HCT116 (cell line): ENCODE measurements at regions not wholly inside any gene's neighbourhood (a gene's known extent, or its start where the extent isn't known, plus 50 kb on each side); places are given as distances from the start of the nearest gene placed in this dataset.

Experiments
- ATAC-seq: fragments of 200-7000 bp; cut with Tn5 transposase; 2 replicates; pipeline ENCODE4 v1.9.1; 2020; ENCODE audit warnings: mild to moderate bottlenecking, moderate library complexity
- BruUV-seq: library from RNA; stranded (reverse); fragments of 400-500 nt; replicated peaks from 2 replicates; lab custom pipeline; 2021; lab: Mats Ljungman, UMichigan
- CTCF ChIA-PET: fragments of 300-600 bp; sonication (Branson Sonifier 250); formaldehyde crosslinking; loops from one replicate; lab custom pipeline; 2021; ENCODE audit warnings: antibody characterized with exemption; lab: Charles Lee
- POLR2A ChIA-PET: fragments of 300-600, 350-600 bp; sonication (Branson Sonifier 250); formaldehyde crosslinking; loops from one replicate; lab custom pipeline; 2021; ENCODE audit warnings: antibody characterized with exemption; lab: Charles Lee
- RAD21 ChIA-PET, 2 experiments: fragments of 300-600 bp; sonication (Branson Sonifier 250); formaldehyde crosslinking; loops; one replicate each; lab custom pipeline; 2023; ENCODE audit warnings: low total read pairs in 2 of 2; ENCODE audit not compliant: uncharacterized antibody in 2 of 2, unreplicated experiment in 2 of 2, low non-redundant PET in 1 of 2; lab: Charles Lee
- DNase-seq: peaks from one replicate; pipeline ENCODE4 v3.0.0-alpha.2; 2010; ENCODE audit warnings: low read depth, low spot score
- H2AFZ ChIP-seq: fragments of 200-600 bp; shearing (Covaris generic), sonication (generic); 2 replicates; pipeline ENCODE4 v1.6.1; 2017; ENCODE audit warnings: low read depth, mixed run types, mixed read lengths, antibody characterized with exemption, low read length; ENCODE audit not compliant: poor library complexity, severe bottlenecking
- H3K27ac ChIP-seq: 2 replicates; pipeline ENCODE4 v1.5.1; 2012; ENCODE audit warnings: low read depth, low read length
- H3K27me3 ChIP-seq: fragments of 200-600 bp; sonication (generic); 2 replicates; pipeline ENCODE4 v1.6.1; 2016; ENCODE audit warnings: mixed run types, low read length, mixed read lengths; ENCODE audit not compliant: insufficient read depth
- H3K36me3 ChIP-seq, 2 experiments: fragments of 200-500 bp in 1 of 2; fragments of 200-600 bp in 1 of 2; sonication (Bioruptor generic) in 1 of 2; sonication (generic) in 1 of 2; 2 replicates each; pipeline versions ENCODE4 v1.5.1 to v1.6.1; 2014 to 2016; ENCODE audit warnings: low read length in 2 of 2, inconsistent platforms in 1 of 2, mixed read lengths in 1 of 2, mixed run types in 1 of 2; ENCODE audit not compliant: insufficient read depth in 2 of 2, control insufficient read depth in 1 of 2
- H3K4me1 ChIP-seq, 2 experiments: fragments of 200-600 bp in 1 of 2; sonication (generic) in 1 of 2; 2 replicates each; pipeline versions ENCODE4 v1.5.1 to v1.6.1; 2012 to 2017; ENCODE audit warnings: low read length in 2 of 2, inconsistent platforms in 1 of 2, mild to moderate bottlenecking in 1 of 2, mixed read lengths in 1 of 2, mixed run types in 1 of 2, moderate library complexity in 1 of 2; ENCODE audit not compliant: insufficient read depth in 2 of 2, control insufficient read depth in 1 of 2
- H3K4me2 ChIP-seq: fragments of 200-600 bp; sonication (generic); 2 replicates; pipeline ENCODE4 v1.6.1; 2017; ENCODE audit warnings: mixed run types, low read length, mixed read lengths
- H3K4me3 ChIP-seq, 2 experiments: fragments of 200-600 bp in 1 of 2; sonication (generic) in 1 of 2; replicated peaks in 1 of 2; 2 replicates each; pipeline ENCODE4 v1.5.1; 2011 to 2016; ENCODE audit warnings: low read length in 2 of 2, control low read depth in 1 of 2, low read depth in 1 of 2, mild to moderate bottlenecking in 1 of 2, mixed read lengths in 1 of 2, mixed run types in 1 of 2
- H3K79me2 ChIP-seq: fragments of 200-600 bp; sonication (generic); 2 replicates; pipeline ENCODE4 v1.6.1; 2017; ENCODE audit warnings: mild to moderate bottlenecking, mixed run types, low read length, moderate library complexity, mixed read lengths; ENCODE audit not compliant: insufficient read depth
- H3K9ac ChIP-seq: fragments of 200-600 bp; sonication (generic); 2 replicates; pipeline ENCODE4 v1.6.1; 2016; ENCODE audit warnings: low read length, mixed read lengths
- H3K9me2 ChIP-seq: fragments of 200-600 bp; sonication (generic), shearing (Covaris generic); 2 replicates; pipeline ENCODE4 v1.6.1; 2017; ENCODE audit warnings: mixed run types, mild to moderate bottlenecking, moderate library complexity; ENCODE audit not compliant: insufficient read depth
- H3K9me3 ChIP-seq, 2 experiments: fragments of 200-500 bp in 1 of 2; fragments of 200-600 bp in 1 of 2; sonication (Bioruptor generic) in 1 of 2; sonication (generic) in 1 of 2; 2 replicates each; pipeline ENCODE4 v1.6.1; 2014 to 2017; ENCODE audit warnings: low read length in 2 of 2, mixed read lengths in 2 of 2, inconsistent platforms in 1 of 2, low read depth in 1 of 2, mild to moderate bottlenecking in 1 of 2, mixed run types in 1 of 2, moderate library complexity in 1 of 2; ENCODE audit not compliant: control insufficient read depth in 1 of 2, insufficient read depth in 1 of 2
- H4K20me1 ChIP-seq: fragments of 200-600 bp; sonication (generic), shearing (Covaris generic); 2 replicates; pipeline ENCODE4 v1.6.1; 2017; ENCODE audit warnings: mixed run types, mild to moderate bottlenecking, moderate library complexity; ENCODE audit not compliant: insufficient read depth
- ATF3 ChIP-seq: IDR thresholded peaks from 2 replicates; pipeline ENCODE4 v1.6.1; 2012
- EGR1 ChIP-seq: IDR thresholded peaks from 2 replicates; pipeline ENCODE4 v1.6.1; 2012; ENCODE audit warnings: low read depth
- EZH2 ChIP-seq: fragments of 200-600 bp; sonication (generic); IDR thresholded peaks from 2 replicates; pipeline ENCODE4 v1.6.1; 2017; ENCODE audit warnings: antibody characterized with exemption, mixed run types
- JUND ChIP-seq: IDR thresholded peaks from 2 replicates; pipeline ENCODE4 v1.6.1; 2012
- POLR2AphosphoS5 ChIP-seq: IDR thresholded peaks from 2 replicates; pipeline ENCODE4 v1.6.1; 2011; ENCODE audit warnings: mild to moderate bottlenecking, low read depth, low read length, moderate library complexity
- SP1 ChIP-seq: IDR thresholded peaks from 2 replicates; pipeline ENCODE4 v1.6.1; 2012; ENCODE audit warnings: low read depth
- ZFX ChIP-seq: fragments of 450-650 bp; IDR thresholded peaks from 2 replicates; pipeline ENCODE4 v1.6.1; 2017
- ZNF274 ChIP-seq: fragments of 200-500 bp; sonication (Bioruptor generic); IDR thresholded peaks from 2 replicates; pipeline ENCODE4 v1.6.1; 2014; ENCODE audit warnings: mild to moderate bottlenecking, low read depth, low read length, inconsistent platforms
- intact Hi-C: fragments of 100-400 bp; cut with micrococcal nuclease; formaldehyde crosslinking; loops from 2 replicates; pipeline ENCODE4 v1.10.0; 2022
- TF ChIP-seq, protein P1 (sequence below): IDR thresholded peaks from 2 replicates; pipeline ENCODE4 v1.6.1; 2012; ENCODE audit warnings: low read depth

DNA sequence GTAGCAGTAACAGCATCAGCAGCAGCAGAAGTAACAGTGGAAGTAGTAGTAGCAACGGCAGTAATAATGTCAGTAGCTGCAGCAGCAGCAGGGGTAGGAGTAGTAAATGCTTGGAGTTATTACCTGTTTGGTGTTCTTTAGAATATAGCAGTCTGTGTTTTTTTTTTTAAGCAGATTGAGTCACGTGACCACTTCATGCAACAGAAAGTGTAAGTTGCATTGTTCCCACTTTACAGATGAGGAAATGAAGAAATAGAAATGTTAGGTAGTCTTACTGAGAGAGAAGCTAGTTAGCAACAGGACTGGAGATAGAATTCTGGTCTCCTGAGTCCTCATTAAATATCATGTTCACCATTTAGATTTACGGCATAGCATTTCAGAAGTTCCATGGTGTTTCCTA lies 358.2 kb downstream of the HAPSTR1 start:
- DNase-seq (no peak), ATAC-seq (no peak)
- ChIA-PET CTCF (no interaction called here), RAD21 (no interaction called here), POLR2A (no interaction called here)
- no peak overlapping the region for H2AFZ ChIP-seq
- no peaks in the 10 kb centered on the region for H4K20me1 ChIP-seq
- intact Hi-C loops: no loop called here
- H3K9me3 ChIP-seq: no peaks in the 10 kb centered on the region; a peak in 1 of 4 replicates
- H3K79me2 ChIP-seq: no peaks in the 10 kb centered on the region
- BruUV-seq: no TSS peak
- no peaks in the 10 kb centered on the region for H3K9me2 ChIP-seq
- H3K9ac ChIP-seq: no peak overlapping the region
- H3K27me3 ChIP-seq: 0 out of 2 replicates have a peak, but pooled peaks cover 6% of the 10 kb centered on the region
- H3K4me1 ChIP-seq: no peaks in the 10 kb centered on the region
- TF ChIP-seq EGR1 (no peak), JUND (no peak), POLR2AphosphoS5 (no peak), EZH2 (no peak), ATF3 (no peak), ZFX (no peak), SP1 (no peak), ZNF274 (no peak)
- TF ChIP-seq, protein P1, sequence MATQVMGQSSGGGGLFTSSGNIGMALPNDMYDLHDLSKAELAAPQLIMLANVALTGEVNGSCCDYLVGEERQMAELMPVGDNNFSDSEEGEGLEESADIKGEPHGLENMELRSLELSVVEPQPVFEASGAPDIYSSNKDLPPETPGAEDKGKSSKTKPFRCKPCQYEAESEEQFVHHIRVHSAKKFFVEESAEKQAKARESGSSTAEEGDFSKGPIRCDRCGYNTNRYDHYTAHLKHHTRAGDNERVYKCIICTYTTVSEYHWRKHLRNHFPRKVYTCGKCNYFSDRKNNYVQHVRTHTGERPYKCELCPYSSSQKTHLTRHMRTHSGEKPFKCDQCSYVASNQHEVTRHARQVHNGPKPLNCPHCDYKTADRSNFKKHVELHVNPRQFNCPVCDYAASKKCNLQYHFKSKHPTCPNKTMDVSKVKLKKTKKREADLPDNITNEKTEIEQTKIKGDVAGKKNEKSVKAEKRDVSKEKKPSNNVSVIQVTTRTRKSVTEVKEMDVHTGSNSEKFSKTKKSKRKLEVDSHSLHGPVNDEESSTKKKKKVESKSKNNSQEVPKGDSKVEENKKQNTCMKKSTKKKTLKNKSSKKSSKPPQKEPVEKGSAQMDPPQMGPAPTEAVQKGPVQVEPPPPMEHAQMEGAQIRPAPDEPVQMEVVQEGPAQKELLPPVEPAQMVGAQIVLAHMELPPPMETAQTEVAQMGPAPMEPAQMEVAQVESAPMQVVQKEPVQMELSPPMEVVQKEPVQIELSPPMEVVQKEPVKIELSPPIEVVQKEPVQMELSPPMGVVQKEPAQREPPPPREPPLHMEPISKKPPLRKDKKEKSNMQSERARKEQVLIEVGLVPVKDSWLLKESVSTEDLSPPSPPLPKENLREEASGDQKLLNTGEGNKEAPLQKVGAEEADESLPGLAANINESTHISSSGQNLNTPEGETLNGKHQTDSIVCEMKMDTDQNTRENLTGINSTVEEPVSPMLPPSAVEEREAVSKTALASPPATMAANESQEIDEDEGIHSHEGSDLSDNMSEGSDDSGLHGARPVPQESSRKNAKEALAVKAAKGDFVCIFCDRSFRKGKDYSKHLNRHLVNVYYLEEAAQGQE: no peak
- H3K36me3 ChIP-seq: no peaks in the 10 kb centered on the region
- no peak overlapping the region for H3K27ac ChIP-seq
- H3K4me2 ChIP-seq: no peak overlapping the region
- H3K4me3 ChIP-seq: no peak overlapping the region
